Psoas muscle (tissue), 7 donors: ENCODE measurements at regions not wholly inside any gene's neighbourhood (a gene's known extent, or its start where the extent isn't known, plus 50 kb on each side); places are given as distances from the start of the nearest gene placed in this dataset.
"Not testable (repeated sequence)": the region's sequence is repeated elsewhere in the genome, so short reads cannot be mapped to it uniquely, and the experiment has no call there.

ENCODE experiments used
- ATAC-seq, 4 donors: fragments of 200-7000 bp; cut with Tn5 transposase; one replicate each; pipeline ENCODE4 v1.9.1; 2020; ENCODE audit warnings: moderate library complexity in 3 of 4, mild to moderate bottlenecking in 2 of 4
- DNase-seq, 2 donors: peaks; one replicate each; pipeline ENCODE4 v3.0.0-alpha.2; 2020
- H3K27ac ChIP-seq: fragments of 200-600 bp; one replicate; pipeline ENCODE4 v1.8.0; 2022
- H3K27me3 ChIP-seq, 3 donors: fragments of 200-600 bp in 1 of 3; one replicate each; pipeline versions ENCODE4 v1.6.1 to v1.8.0; 2013 to 2022; ENCODE audit warnings: low read length in 2 of 3, mild to moderate bottlenecking in 2 of 3, moderate library complexity in 1 of 3; ENCODE audit not compliant: insufficient read depth in 3 of 3
- H3K36me3 ChIP-seq, 2 donors: fragments of 200-600 bp in 1 of 2; one replicate each; pipeline versions ENCODE4 v1.6.1 to v1.8.0; 2013 to 2022; ENCODE audit warnings: low read depth in 1 of 2, mild to moderate bottlenecking in 1 of 2, moderate library complexity in 1 of 2; ENCODE audit not compliant: insufficient read depth in 1 of 2
- H3K4me1 ChIP-seq: fragments of 200-600 bp; one replicate; pipeline ENCODE4 v1.8.0; 2022
- H3K4me3 ChIP-seq: fragments of 200-600 bp; one replicate; pipeline ENCODE4 v1.8.0; 2022; ENCODE audit warnings: mild to moderate bottlenecking
- H3K9me3 ChIP-seq: fragments of 200-600 bp; one replicate; pipeline ENCODE4 v1.8.0; 2022
- WGBS, 3 donors: extraction: QIAGEN DNeasy Blood & Tissue Kit; methylation state at CpG; one replicate each; pipeline versions ENCODE4 v1.1.6 to v1.1.7; 2013; 5-methylcytosine and 5-hydroxymethylcytosine counted together
- intact Hi-C, 2 donors: fragments of 100-400 bp; cut with DNase I; formaldehyde crosslinking; loops; one replicate each; pipeline versions ENCODE4 v1.11.0 to v1.14.2; 2022
- TF ChIP-seq, protein P1 (sequence below): fragments of 200-600 bp; IDR thresholded peaks from one replicate; pipeline ENCODE4 v1.8.0; 2022; ENCODE audit warnings: antibody characterized with exemption
- donor health status: healthy with polysubstance abuse.
- donor health status: DM: no; HTN: no; CAD: no; lungs with moderate emphysema.
- donor health status: Bipolar disorder and iron deficiency.
- donor health status: healthy.
- donor health status: DM: yes; HTN: yes; CAD: no.
- donor health status: DM: no; HTN: no; CAD: no.
- donor health status: DM: yes; HTN: yes; CAD: no.

DNA sequence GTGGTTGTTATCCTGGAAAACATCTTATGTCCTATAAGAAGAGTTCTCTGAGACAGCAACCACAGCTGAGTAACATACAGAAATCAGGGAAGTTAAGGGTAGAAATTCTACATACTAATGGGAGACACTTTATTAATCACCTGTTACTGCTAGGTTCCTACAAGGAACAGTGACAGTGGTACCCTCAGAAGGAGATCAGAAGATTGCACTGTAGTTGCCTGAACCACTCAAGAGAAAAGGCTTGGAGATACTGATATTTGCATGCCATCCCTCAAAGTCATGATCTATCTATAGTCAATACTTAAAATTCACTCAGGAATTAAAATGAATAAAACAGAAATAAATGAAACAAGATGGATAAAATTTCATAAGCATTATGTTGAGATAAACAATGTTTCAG, 136.0 kb downstream of the LMLN start:
- Histone ChIP-seq H3K4me3 (no peak overlapping the region), H3K27ac (no peak overlapping the region), H3K4me1 (no peaks in the 10 kb centered on the region), H3K27me3 (peaks cover 2 to 39% (median 3%) of the 10 kb centered on the region in 3 donors), H3K36me3 (no peaks in the 10 kb centered on the region), H3K9me3 (no peaks in the 10 kb centered on the region)
- TF ChIP-seq, protein P1, sequence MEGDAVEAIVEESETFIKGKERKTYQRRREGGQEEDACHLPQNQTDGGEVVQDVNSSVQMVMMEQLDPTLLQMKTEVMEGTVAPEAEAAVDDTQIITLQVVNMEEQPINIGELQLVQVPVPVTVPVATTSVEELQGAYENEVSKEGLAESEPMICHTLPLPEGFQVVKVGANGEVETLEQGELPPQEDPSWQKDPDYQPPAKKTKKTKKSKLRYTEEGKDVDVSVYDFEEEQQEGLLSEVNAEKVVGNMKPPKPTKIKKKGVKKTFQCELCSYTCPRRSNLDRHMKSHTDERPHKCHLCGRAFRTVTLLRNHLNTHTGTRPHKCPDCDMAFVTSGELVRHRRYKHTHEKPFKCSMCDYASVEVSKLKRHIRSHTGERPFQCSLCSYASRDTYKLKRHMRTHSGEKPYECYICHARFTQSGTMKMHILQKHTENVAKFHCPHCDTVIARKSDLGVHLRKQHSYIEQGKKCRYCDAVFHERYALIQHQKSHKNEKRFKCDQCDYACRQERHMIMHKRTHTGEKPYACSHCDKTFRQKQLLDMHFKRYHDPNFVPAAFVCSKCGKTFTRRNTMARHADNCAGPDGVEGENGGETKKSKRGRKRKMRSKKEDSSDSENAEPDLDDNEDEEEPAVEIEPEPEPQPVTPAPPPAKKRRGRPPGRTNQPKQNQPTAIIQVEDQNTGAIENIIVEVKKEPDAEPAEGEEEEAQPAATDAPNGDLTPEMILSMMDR = no peak
- no peak for ATAC-seq
- intact Hi-C loops = no loop called here
- DNase-seq = no peak

DNA sequence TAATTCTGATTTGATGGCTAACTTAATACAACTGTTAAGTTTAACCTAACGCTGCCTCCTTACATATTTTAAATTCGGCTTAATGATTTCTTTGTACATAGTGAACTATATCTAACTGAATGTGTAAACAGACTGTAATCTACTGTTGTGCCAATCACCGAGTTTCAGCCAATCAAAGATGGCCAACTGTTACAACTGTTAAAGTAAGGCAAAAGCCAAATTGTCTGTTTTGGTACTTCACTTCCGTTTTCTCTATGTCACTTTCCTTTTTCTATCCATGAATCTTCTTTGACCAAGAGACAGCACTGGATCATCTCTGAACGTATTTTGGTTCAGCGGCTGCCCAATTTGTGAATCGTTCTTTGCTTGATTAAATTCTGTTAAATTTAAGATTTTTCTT, 137.0 kb downstream of the LMLN start:
- intact Hi-C loops = no loop called here
- no peaks in the 10 kb centered on the region for H3K9me3 ChIP-seq
- H3K4me3 ChIP-seq = no peak overlapping the region
- no peak overlapping the region for H3K27ac ChIP-seq
- no peaks in the 10 kb centered on the region for H3K36me3 ChIP-seq
- H3K27me3 ChIP-seq = peaks cover 2 to 36% (median 3%) of the 10 kb centered on the region in 3 donors
- no peak for ATAC-seq
- H3K4me1 ChIP-seq = no peaks in the 10 kb centered on the region
- WGBS, 3 donors = 79 to 84% (median 82%) methylated on average over 7 of the region's 7 CpGs
- DNase-seq = no peak
- TF ChIP-seq, protein P1 = no peak

DNA sequence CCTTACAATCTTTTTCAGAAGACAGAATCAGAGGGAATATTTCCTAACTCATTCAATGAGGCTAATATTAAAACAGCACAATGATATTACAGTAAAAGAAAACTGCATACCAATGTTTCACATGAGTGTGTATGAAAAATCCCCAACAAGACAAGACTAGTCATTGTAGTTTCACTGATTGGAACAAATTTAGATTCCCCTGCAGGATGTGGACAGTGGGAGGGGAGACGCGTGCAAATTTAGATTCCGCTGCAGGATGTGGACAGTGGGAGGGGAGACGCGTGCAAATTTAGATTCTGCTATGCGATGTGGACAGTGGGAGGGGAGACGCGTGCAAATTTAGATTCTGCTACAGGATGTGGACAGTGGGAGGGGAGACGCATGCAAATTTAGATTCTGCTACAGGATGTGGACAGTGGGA, 138.7 kb downstream of the LMLN start:
- H3K27me3 ChIP-seq = peaks cover 2 to 20% (median 3%) of the 10 kb centered on the region in 3 donors
- H3K27ac ChIP-seq, H3K9me3 ChIP-seq, H3K36me3 ChIP-seq, H3K4me1 ChIP-seq, H3K4me3 ChIP-seq, intact Hi-C loops, ATAC-seq, DNase-seq: not testable (repeated sequence)
- 44 to 92% (median 78%) methylated on average over 6 to 7 of the region's 9 CpGs for WGBS, 3 donors

DNA sequence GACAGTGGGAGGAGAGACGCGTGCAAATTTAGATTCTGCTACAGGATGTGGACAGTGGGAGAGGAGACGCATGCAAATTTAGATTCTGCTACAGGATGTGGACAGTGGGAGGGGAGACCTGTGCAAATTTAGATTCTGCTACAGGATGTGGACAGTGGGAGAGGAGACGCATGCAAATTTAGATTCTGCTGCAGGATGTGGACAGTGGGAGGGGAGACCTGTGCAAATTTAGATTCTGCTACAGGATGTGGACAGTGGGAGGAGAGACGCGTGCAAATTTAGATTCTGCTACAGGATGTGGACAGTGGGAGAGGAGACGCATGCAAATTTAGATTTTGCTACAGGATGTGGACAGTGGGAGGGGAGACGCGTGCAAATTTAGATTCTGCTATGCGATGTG, 143.1 kb downstream of the LMLN start:
- H3K9me3 ChIP-seq, intact Hi-C loops, H3K4me3 ChIP-seq, H3K36me3 ChIP-seq, DNase-seq, H3K27ac ChIP-seq, H3K4me1 ChIP-seq, ATAC-seq: not testable (repeated sequence)
- WGBS, 3 donors = 72 to 84% (median 78%) methylated on average over 6 to 10 of the region's 10 CpGs
- peaks cover 0 to 18% (median 5%) of the 10 kb centered on the region in 3 donors for H3K27me3 ChIP-seq

DNA sequence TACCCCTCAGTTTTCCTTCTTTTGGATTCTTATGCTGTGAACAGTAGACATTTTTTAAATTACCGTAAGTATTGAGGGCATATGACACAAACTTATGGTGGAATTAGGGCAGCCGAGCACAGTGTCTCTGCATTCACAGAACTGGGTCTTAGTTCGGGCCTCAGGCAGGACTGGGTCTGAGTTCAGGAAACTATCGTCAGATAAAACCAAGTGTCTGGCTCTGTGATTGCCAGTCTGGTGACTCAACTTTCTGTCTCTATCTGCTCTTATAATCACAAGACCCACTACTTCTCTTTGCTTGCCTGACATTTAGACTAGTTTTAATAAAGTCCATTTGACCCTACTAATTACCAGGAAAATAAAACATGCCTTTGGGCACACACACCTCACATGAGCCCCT, 146.2 kb downstream of the LMLN start:
- Histone ChIP-seq H3K36me3 (no peaks in the 10 kb centered on the region), H3K27ac (no peak overlapping the region), H3K27me3 (peaks cover 5 to 45% (median 6%) of the 10 kb centered on the region in 3 donors), H3K4me1 (no peaks in the 10 kb centered on the region), H3K9me3 (no peaks in the 10 kb centered on the region), H3K4me3 (no peak overlapping the region)
- no peak for DNase-seq
- 80 to 94% (median 90%) methylated on average over 4 of the region's 4 CpGs for WGBS, 3 donors
- ATAC-seq = no peak
- intact Hi-C loops = no loop called here
- TF ChIP-seq, protein P1 = no peak
